Prostate gland (tissue), 2 donors: ENCODE measurements at regions not wholly inside any gene's neighbourhood (a gene's known extent, or its start where the extent isn't known, plus 50 kb on each side); places are given as distances from the start of the nearest gene placed in this dataset.

Experiments used
- POLR2A ChIP-seq: fragments of 450-650 bp; IDR thresholded peaks from one replicate; pipeline ENCODE4 v1.6.1; 2016; ENCODE audit warnings: antibody characterized with exemption, mild to moderate bottlenecking
- TF ChIP-seq, protein P1 (sequence below), 4 experiments: fragments of 200-600 bp in 2 of 4; fragments of 450-650 bp in 2 of 4; sonication (generic) in 2 of 4; IDR thresholded peaks; 1 replicate in 3 of 4; 2 replicates in 1 of 4; pipeline ENCODE4 v1.5.1; 2016 to 2019; ENCODE audit warnings: antibody characterized with exemption in 4 of 4, mild to moderate bottlenecking in 2 of 4, moderate library complexity in 2 of 4

DNA sequence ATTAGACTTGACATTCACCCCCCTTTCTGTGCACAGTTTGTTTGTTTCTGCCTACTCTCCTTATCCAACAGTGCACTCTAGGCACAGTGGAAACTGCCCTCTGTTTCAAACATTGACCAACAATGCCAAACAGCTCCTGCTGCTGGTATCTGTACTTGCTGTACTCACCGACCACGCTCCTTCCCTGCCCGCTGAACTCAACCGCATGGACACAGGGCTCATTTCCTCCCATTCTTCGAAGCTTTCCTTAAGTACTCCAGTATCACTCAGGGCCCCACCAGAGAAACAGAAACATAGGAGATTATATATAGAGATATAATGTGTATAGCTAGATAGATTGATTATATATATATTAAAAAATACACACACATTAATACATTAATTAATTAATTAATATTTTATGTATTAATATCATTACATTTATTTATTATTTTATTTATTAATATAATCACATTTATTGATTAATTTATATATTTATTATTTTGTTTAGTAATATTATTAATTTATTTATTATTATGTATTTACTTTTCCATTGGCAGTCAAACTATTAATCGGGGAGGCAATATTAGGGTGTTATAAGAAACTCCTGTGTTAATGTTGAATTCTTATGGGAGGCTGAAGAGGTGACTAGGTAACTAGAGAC is 1528.2 kb downstream of the EFNB2 start:
- TF ChIP-seq POLR2A: no peak
- TF ChIP-seq, protein P1, sequence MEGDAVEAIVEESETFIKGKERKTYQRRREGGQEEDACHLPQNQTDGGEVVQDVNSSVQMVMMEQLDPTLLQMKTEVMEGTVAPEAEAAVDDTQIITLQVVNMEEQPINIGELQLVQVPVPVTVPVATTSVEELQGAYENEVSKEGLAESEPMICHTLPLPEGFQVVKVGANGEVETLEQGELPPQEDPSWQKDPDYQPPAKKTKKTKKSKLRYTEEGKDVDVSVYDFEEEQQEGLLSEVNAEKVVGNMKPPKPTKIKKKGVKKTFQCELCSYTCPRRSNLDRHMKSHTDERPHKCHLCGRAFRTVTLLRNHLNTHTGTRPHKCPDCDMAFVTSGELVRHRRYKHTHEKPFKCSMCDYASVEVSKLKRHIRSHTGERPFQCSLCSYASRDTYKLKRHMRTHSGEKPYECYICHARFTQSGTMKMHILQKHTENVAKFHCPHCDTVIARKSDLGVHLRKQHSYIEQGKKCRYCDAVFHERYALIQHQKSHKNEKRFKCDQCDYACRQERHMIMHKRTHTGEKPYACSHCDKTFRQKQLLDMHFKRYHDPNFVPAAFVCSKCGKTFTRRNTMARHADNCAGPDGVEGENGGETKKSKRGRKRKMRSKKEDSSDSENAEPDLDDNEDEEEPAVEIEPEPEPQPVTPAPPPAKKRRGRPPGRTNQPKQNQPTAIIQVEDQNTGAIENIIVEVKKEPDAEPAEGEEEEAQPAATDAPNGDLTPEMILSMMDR (IDR thresholded peaks at IDR 0.05): no peak
